HG02642 (cell line): ENCODE measurements at regions not wholly inside any gene's neighbourhood (a gene's known extent, or its start where the extent isn't known, plus 50 kb on each side); places are given as distances from the start of the nearest gene placed in this dataset.
"Not testable (repeated sequence)": the region's sequence is repeated elsewhere in the genome, so short reads cannot be mapped to it uniquely, and the experiment has no call there.

Experiments used
- ATAC-seq: cut with Tn5 transposase; IDR thresholded peaks from one replicate; pipeline ENCODE4 v1.9.1; 2021; ENCODE audit warnings: mild to moderate bottlenecking; ENCODE audit not compliant: unreplicated experiment, poor library complexity

DNA sequence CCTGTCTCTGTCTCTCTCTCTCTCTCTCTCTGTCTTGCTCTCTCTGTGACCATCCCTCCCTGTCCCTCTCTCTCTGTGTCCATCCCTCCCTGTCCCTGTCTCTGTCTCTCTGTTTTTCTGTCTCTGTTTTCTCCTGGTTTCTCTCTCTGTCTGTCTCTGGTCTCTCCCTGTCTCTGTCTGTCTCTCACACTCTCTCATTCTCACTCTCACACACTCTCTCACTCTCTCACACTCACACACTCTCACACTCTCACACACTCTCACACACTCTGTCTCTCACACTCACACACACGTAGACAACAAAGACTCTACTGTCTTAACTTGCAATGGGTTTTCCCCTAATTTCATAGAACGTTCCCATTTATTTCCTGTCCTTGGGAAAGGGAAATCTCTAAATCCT is 299.5 kb downstream of the FOXL1 start:
- no peak for ATAC-seq

DNA sequence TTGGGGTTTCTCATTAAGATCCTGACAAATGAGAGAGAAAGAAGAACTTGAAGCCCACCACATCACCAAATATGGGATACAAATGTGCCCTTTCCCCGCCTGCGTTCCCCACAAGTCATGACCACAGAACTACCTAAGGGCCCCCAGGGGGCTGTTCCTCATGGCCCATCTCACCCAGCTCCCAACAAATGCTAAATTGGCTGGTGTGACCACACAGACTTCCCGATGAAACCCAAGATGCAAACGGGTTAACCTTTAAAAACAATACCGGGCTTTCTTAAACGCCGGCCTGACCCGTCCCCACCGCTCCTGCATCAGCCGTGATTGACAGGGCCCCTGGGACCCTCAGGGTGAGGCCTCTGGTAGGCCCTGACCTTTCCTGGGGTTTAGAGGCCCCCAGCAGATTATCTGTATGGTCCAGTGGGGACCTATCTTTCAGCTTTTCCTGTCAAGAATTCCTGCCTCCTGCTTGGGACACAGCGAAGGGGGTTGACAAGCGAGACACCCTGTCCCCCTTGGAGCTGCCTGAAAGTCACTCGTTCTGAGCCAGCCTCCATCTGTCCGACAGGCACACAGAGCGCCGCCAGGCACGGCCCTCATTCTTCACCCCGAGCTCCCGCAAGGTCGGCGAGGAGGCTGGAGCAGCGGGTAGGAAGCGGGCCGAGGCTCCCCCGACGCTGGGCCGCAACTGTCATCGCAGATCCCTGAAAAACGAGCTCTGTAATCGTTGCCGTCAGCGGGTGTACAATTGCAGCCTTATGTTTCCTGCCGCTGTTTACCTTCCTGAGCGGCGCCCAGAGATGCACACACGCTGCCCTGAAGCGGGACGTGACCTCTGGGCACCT is 300.1 kb downstream of the FOXL1 start:
- ATAC-seq: no peak

DNA sequence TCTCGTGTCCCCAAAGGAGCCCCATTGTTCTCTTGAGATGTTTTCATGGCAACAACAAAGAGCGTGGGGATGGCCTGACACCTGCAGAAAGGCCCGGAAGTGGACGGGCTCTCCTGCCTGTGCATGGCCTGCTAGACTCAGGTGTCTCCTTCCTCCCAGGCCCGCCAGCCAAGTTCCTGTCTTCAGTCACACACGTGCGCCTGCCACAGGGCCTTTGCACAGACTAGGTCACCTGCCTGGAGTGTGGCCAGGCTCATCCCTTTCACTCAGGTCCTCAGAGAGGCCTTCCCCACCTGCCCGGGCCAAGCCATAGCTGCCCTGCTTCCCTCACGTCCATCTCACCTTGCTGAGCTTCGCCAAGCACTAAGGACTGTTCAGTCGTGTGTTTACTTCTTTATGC is 300.9 kb downstream of the FOXL1 start:
- no peak for ATAC-seq

DNA sequence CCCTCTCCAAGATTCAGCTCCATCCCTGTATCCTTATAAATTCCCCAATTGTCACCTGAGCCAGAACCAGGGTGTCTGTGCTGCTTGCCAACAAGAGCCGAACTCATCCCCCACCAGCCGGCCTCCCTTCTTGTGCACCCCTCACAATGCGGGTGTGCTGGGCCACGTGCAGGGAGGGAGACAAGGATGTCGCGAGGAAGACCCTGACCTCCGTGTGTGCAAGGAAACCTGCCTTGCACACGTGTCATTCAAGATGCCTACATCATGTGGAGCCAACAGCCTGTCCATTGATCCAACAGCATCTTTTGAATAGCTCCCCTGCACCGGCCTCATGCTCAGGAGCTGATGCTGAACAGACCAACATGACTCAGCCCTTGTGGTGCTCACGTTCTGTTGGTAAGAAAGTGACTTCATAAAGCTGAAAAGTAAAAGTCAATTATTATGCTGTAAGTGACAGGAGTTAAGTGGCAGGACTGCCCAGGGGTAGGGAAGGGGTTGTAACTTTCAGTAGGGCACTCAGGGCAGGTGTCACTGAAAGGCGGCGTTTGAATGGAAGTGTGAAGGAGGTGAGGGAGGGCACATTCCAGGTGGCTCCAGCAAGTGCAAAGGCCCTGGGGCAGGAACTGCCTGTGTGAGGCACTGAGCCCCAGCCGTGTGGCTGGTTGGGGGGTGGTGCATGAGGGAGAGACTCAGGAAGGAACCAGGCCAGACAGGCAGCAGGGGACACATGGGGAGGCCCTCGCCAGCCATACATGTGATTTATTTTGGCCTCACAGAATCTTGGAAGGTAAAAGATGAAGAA is 302.2 kb downstream of the FOXL1 start:
- ATAC-seq: no peak

DNA sequence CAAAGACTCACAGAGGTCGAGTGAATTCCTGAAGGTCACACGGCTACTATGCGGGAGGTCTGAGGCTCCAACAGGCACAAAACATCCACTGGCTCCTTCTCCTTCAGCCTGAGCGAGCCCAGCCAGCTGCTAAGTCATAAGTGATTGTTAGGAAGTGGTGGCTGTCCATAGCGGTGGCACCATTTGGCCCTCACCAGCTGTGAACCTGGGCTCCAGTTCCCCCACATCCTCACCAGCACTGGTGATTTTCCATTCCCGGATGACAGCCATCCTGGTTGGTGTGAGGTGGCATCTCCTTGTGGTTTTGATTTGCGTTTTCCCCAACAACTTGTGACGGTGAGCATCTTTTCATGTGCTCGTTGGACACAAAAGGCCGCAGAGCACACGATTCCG is 302.8 kb downstream of the FOXL1 start:
- no peak for ATAC-seq

DNA sequence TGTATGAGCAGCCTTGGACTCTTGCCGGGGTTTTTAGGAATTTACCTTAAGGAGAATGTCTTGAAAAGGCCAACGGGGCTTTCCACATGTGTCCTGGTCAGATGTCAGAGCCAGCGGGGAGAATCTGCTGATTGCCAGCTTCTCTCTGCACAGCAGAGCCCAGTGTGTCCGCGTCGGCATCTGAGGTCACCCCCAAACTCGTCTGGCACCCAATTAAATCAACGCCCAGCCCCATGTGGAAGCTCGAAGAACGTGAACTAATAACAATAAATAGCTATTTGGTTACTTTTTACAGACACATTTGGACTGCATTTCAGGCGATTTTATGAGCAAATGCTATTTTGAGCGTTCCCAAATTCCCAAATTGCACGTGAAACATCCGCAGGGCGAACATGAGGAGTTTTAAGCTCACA is 303.5 kb downstream of the FOXL1 start:
- ATAC-seq: no peak

DNA sequence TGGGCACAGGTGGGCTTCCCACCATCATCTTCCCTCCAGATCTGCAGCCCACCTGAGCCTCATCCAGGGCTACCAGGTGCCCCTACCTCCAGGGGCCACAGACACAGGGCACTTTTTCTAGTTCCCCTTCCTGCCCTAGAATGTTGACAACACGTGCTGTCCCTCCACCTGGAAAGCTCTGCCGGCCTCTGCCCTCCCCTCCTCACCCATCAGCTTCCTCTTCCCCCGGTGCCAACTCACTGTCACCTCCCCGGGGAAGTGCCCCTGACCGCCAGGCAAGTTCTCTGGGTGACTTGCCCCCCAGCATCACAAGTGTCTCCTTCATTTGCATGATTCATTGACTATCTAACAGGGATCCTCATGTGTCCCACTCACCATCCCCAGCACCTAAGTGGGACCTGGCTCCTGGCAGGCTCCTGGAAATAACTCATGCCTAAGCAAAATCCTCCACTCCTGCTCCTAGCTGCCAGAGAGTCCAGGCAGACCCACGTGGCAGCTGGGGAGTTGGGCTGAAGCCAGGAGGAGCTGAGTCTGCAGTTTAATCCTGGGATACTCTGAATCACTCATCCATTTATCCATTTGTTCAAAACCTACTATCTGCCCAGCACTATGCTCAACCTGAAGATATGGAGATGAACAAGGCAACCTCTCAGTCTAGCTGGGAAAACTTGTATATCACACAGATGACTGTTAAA is 304.4 kb downstream of the FOXL1 start:
- no peak for ATAC-seq

DNA sequence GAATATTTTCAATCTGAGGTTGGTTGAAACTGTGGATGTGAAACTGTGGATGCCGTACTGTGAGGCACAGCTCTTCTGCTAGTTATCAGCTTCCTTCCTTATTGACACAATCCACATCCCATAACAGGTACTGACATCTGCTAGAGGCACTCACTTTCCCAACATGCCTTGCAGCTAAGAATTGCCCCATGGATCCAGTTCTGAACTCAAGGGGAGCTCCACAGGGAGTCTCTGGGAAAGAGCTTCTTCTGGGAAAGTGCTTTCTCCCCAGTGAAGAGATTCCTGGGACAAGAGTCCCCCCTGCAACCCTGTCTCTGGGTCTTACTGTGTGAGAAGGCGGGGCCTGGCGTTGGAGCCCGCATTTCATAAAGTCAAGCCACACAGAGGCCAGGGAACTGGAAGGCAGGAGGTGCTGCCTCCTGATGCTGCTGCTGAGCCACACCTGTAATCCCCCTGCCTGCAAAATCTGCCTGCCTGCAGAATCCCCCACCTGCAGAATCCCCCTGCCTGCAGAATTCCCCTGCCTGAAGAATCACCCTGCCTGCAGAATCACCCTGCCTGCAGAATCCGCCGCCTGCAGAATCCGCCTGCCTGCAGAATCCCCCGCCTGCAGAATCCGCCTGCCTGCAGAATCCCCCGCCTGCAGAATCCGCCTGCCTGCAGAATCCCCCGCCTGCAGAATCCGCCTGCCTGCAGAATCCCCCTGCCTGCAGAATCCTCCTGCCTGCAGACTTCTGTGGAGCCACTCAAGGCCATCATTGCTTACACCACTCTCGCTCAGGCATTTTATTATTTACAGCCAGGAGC is 305.4 kb downstream of the FOXL1 start:
- no peak for ATAC-seq

DNA sequence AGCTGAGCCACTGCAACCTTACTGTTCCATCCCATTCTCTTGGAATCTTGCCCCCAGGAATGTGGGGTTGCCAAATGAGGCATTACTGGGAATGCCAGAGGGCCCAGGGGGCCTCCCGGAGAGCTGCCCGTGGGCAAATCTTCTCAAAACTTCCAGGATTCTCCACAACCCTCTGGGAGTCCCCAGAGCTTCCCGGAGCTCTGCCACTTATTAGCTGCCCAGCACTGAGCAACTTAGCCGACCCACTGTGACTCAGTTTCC is 306.0 kb downstream of the FOXL1 start:
- no peak for ATAC-seq

DNA sequence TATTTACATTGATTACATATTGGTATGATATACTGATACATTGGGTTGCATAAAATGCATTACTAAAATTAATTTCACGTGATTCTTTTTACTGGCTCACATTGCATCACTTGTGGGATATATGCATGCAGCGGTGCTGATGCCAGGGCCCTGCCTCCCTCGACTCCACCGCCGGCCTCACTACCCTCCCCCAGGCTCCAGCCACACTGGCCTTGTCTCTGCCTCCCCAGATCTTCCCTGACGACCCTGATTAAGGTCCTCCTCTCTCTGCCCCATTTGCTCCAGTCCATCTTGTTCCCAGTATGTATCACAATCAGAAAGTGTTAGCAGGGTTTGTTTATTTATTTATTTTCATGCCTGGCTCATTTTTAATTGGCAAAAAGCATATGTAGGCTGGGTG is 306.8 kb downstream of the FOXL1 start:
- ATAC-seq: no peak

DNA sequence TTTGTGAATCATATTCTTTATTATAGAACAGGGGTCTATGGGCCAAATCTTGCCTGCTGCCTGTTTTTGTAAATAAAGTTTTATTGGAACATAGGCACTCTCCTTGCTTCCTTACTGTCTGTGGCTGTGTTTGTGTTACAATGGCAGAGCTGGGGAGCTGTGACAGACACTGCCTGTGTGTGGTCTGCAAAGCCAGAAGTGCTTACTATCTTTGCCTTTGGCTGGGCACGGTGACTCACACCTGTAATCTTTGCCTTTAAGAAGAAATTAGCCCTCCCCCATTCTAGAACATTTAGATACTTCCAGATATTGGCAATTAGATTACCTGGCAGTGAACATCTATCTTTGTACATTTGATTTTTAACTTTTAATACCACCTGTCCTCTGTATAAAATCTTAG is 308.3 kb downstream of the FOXL1 start:
- no peak for ATAC-seq

DNA sequence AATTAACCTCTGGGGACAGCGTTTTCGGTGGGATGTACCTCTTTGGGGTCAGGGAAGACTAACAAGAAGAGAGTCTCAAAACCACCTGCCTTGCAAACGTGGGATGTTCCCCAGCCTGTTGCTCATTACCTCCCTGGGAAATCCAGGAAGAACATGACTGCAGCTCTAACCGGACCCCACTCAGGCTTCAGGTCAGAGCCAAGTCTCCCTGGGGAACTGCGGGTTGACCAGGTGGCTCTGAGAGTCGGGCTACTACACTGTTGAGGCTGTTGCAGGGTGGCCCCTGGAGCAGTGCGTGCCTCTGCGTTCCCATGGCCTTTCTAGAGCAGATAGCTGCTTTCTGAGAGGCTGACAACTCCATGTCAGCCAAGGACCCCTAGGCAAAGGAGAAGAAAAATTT is 309.1 kb downstream of the FOXL1 start:
- ATAC-seq: no peak

DNA sequence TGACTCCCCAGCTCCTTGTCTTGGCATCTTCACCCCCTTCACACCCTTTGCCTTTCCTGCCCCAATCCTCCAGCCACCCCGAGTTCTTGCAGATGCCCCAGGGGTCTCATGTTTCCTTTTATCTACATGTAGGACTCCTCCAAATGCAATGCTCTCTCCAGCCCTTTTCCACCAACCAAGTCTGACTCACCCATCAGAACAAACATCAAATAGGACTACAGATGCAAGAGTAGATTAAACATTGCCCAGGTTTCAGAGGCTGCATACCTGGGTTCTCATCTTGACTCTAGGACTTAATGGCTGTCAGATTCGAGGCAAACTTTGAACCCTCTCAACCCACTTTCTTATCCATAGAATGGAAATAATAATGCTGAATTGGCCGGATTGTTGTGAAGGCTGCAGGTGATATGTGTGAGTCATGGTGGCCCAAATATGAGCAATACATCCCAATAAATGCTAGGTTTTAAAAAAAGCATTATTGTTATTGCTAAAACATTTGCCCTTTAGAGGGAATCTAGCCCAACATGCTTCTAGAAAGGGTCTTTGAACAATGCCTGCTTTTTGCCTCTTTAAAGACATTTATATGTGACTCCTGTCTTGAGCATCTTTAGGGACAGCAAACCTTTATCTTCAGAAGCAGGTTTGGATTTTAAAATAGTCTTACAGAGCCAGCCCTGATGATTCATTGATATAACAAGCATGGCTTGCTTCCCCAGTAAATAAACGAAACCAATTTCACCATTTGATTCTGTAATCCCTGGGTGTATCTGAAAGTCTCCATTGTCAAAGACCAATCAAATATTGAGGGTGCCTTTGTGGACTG is 310.1 kb downstream of the FOXL1 start:
- ATAC-seq: no peak

DNA sequence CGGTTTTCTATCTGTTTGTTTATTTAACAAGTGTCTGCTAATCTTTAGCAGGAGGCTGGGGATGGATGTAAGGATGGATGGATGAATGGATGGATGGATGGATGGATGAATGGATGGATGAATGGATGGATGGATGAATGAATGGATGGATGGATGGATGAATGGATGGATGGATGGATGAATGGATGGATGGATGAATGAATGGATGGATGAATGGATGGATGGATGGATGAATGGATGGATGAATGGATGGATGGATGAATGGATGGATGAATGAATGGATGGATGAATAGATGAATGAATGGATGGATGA is 310.7 kb downstream of the FOXL1 start:
- not testable (repeated sequence) for ATAC-seq

DNA sequence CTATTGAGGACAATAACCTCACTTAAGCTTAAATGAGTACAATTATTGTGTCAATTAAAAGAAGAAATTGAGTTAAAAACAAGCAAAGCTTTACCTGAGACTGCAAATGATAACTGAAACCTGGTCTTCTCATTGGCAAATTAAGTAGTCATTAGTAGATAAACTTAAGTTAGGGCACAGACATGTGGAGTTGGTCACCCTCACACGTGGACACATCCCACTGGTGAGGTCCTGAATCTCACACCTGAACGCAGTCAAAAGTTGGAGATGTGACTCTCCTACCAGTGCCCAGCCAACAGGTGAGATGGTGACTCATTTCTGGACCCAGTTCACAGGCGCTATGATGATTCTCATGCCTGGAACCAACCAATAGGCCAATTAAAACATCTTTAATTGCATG is 311.6 kb downstream of the FOXL1 start:
- no peak for ATAC-seq

DNA sequence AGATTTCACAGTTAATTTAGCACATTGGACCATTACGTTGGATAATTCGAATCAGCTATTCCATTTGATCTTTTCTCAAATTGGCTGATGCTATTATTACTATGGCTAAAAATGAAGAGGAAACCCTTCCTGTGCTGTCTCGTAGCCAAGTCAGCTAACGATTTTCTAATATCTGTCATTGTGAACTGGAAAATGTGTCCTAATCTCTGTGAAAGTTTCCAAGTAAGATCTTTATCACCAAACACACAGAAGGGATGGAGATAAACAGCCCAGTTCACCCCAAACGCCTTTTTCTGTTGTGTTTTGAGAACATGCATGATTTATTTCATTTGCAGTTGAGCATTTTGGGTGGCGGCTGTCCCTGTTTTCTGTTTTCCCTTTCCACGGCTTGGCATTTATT is 312.8 kb downstream of the FOXL1 start:
- ATAC-seq: no peak

DNA sequence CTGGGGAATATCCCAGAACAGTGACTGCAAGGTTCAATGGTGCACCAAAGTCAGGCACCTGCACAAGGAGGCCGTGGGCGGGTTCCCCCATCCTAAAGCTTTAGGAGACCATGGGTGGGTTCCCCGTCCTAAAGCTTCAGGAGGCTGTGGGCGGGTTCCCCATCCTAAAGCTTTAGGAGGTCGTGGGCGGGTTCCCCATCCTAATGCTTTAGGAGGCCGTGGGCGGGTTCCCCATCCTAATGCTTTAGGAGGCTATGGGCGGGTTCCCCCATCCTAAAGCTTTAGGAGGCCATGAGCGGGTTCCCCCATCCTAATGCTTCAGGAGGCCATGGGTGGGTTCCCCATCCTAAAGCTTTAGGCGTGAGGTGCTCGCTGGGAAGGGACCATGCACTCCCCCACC is 313.3 kb downstream of the FOXL1 start:
- ATAC-seq: no peak

DNA sequence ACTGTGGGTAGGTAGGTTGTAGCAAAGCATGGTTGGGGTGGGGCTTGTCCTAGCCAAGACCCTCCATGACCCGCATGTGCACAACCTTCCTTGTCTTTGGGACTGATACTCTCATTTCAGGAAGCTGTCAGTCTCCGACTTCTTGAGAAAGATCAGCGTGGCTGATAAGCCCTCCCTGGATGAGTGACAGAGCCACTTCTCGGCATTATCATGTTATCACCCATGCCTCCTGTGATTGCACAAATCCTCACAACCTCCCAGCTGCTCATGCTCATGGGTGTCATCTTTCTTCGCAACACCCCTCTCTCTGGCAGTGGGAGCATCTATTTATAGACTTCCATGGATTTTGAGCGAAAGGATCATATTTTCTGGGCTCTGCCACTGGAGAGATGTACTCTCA is 314.2 kb downstream of the FOXL1 start:
- ATAC-seq: no peak

DNA sequence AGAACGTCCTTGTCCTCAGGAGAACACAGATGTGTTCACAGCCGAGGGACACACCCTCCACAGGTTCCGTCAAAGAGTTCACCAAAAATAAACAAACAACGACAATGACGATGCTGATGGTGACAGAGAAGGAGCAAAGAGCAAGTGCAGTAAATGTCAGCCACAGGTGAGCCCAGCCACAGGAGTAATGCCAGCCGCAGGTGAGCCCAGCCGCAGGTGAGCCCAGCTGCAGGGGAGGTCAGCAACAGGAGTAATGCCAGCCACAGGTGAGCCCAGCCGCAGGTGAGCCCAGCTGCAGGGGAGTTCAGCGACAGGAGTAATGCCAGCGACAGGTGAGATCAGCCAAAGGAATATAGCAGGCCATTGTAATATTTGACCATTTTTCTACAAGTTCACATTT is 315.2 kb downstream of the FOXL1 start:
- no peak for ATAC-seq

DNA sequence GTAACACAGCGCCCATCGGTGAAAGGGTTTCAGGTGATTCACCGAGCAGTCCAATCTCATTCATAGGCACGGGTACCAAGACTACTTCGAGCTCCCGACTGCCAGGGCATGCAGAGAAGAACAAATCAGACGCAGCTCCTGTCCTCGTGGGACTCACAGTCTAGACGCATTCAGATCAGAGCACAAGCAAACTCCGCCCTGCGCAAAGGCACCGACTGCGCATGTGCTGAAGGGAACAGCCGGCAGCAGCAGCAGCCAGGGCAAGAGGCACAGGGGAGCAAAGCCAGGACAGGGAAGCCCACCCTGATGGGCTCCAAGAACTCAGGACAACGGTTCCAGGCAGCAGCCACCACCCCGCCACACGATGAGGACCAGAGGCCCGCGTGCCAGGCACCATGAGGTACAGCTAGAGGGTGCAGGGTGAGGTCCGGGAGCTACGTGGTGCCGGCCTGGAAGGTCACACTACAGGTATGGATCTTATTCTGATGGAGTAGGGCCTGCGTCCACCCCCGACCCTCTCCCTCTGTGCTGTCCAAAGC is 315.7 kb downstream of the FOXL1 start:
- no peak for ATAC-seq
